SH-SY5Y (cell line): ENCODE measurements at regions not wholly inside any gene's neighbourhood (a gene's known extent, or its start where the extent isn't known, plus 50 kb on each side); places are given as distances from the start of the nearest gene placed in this dataset.

Experiments
- GATA2 ChIP-seq: IDR thresholded peaks from 2 replicates; pipeline ENCODE4 v1.6.1; 2011; ENCODE audit warnings: mild to moderate bottlenecking, low read depth, low read length
- GATA3 ChIP-seq: IDR thresholded peaks from 2 replicates; pipeline ENCODE4 v1.6.1; 2011; ENCODE audit warnings: low read depth, mild to moderate bottlenecking, low read length, moderate library complexity

GRCh38 chr3:147173257-147173656, 233.1 kb downstream of the ZIC4 start:
- TF ChIP-seq GATA2 (no peak), GATA3 (no peak)
